GM10266 (cell line): ENCODE measurements at regions not wholly inside any gene's neighbourhood (a gene's known extent, or its start where the extent isn't known, plus 50 kb on each side); places are given as distances from the start of the nearest gene placed in this dataset.

ENCODE experiments used
- DNase-seq: peaks from one replicate; pipeline ENCODE4 v3.0.0; 2012; ENCODE audit errors: extremely low spot score
- TF ChIP-seq, protein P1 (sequence below): IDR thresholded peaks from 2 replicates; pipeline ENCODE4 v1.5.1; 2012; ENCODE audit warnings: mild to moderate bottlenecking, low read depth; ENCODE audit not compliant: control insufficient read depth, insufficient read depth; ENCODE audit errors: missing control alignments

DNA sequence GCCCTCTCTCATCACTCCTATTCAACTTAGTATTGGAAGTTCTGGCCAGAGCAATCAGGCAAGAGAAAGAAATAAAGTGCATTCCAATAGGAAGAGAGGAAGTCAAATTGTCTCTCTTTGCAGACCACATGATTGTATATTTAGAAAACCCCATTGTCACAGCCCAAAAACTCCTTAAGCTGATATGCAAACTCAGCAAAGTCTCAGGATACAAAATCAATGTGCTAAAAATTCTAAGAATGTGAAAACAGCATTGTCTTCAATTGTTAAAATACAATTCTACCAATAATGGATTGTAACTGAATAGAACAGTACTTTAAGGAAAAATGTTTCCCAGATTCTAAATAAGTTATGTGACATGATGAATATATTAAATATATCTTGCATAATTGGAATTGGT is 2269.2 kb upstream of the PCDH20 start:
- DNase-seq, result no peak
- TF ChIP-seq, protein P1, sequence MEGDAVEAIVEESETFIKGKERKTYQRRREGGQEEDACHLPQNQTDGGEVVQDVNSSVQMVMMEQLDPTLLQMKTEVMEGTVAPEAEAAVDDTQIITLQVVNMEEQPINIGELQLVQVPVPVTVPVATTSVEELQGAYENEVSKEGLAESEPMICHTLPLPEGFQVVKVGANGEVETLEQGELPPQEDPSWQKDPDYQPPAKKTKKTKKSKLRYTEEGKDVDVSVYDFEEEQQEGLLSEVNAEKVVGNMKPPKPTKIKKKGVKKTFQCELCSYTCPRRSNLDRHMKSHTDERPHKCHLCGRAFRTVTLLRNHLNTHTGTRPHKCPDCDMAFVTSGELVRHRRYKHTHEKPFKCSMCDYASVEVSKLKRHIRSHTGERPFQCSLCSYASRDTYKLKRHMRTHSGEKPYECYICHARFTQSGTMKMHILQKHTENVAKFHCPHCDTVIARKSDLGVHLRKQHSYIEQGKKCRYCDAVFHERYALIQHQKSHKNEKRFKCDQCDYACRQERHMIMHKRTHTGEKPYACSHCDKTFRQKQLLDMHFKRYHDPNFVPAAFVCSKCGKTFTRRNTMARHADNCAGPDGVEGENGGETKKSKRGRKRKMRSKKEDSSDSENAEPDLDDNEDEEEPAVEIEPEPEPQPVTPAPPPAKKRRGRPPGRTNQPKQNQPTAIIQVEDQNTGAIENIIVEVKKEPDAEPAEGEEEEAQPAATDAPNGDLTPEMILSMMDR, result no peak

DNA sequence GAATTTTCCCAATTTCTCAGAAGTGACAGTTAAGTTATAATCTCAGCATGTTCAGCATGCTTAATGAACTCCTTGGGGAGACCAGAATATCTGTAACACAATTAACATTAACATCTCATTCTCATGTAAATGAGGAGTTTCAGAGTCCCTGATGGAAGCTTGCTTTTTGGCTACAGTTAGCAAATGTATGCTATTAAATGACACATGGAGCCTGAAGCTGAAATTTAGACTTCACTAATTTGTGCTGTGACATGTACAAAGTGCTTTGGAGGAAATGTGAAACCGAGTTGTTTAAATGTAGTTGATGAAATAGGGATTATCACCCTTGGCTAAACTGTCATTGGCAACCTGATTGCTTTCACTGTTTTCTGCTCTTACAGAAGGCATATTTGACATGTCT is 2265.1 kb upstream of the PCDH20 start:
- TF ChIP-seq, protein P1, result no peak
- DNase-seq, result no peak

DNA sequence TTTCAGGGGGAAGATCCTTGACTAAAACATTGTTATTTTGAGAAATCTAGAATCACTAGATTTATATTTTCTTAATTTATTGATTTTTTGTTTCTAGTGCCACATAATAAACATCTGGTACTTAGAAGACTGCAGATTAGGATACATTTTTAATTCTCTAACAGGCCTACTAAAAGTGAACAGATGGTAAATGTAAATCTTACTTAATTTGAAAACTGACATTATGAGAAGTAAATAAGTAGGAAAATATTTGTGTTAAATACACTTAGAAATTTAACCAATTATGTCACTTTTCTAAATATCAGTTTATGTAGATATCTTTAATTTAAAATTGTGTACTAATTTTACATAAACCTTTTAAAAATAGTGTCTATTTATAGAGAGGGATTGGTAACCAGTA is 2255.6 kb upstream of the PCDH20 start:
- TF ChIP-seq, protein P1, result no peak
- no peak for DNase-seq

DNA sequence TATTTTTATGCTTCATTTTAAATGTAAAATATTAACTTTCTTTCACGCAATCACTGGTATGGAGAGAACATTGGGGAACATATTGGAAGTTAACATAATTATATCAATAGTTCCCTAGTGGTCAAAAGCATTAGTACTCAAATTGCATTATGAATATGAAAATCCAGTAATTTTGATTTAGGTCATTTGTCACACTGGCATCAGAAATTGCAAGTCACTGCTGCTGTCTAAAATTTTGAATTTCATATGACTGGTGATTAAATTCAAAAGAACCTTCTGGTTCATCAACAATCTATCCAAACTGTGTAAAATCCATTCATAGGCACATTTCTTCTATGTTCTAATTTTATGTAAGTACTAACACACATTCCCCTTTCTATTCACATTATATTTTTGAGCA is 2235.7 kb upstream of the PCDH20 start:
- no peak for DNase-seq
- TF ChIP-seq, protein P1, result no peak

DNA sequence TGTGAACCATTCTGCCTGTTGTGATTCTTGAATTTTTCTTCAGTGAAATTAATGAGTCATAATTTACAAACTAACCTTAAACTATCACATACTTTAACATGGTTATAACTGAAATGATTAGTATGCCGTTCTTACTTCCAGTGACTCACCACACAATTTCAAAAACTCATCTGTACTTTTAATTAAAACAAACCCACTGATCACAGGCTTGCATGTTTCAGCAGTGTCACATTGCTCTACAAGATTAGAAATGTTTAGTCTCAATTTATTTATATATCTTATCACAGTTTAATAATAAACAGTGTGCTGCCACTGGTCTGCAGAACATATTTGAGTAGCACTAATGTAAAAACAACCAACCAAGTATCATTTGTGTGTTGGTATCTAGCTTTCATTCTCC is 2227.9 kb upstream of the PCDH20 start:
- TF ChIP-seq, protein P1, result no peak
- DNase-seq, result no peak

DNA sequence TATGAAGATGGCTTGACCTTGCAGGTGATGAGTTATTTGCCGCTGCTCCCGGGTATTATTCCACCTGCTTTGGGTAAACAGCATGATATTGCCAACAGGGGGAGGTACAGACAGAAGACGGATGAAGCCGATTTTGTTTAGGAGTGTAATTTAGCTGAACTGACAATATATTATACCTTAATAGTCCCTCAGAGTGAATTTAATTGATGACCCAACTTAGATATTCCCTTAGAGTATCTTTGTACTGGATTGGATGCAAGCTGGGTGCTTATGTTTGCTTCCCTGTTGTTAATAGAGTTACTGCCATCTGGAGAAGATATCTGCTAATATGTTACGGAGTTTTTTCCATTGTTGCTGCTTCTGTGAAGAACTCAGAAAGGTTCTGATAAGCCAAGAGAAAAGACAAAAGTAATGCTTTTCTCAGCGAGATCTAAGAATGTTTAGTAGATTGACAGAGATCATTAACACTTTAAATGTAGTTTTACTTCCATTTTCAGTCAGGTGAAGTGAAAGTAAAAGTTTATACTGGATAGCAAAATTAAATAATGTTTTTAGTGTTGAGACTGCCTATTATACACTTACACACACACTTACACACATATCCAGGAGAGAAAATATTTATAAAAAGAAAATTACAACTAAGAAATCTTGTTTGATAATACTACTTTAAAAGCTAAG is 2220.8 kb upstream of the PCDH20 start:
- TF ChIP-seq, protein P1, result peak; percentile 27
- DNase-seq, result no peak

DNA sequence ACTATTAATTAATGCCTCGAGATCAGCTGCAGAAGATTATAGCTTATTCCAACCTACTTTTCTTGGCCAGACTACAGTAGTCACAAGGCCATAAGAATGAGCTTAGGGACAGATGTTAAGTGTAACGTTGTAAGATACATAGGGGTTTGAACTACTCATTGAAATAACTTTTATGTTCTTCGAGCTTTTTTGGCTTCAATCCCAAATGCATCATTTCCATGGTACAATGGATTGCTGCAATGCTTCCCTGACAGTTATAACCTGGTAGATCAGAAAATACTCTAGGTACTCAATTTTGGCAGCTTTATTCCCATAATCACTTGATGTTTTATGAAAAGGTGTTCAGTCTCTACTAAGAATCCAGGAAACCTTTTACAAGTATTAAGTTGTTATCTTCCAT is 2216.7 kb upstream of the PCDH20 start:
- TF ChIP-seq, protein P1, result no peak
- DNase-seq, result no peak
